ENCODE measurements at regions not wholly inside any gene's neighbourhood (a gene's known extent, or its start where the extent isn't known, plus 50 kb on each side); places are given as distances from the start of the nearest gene placed in this dataset.

DNA sequence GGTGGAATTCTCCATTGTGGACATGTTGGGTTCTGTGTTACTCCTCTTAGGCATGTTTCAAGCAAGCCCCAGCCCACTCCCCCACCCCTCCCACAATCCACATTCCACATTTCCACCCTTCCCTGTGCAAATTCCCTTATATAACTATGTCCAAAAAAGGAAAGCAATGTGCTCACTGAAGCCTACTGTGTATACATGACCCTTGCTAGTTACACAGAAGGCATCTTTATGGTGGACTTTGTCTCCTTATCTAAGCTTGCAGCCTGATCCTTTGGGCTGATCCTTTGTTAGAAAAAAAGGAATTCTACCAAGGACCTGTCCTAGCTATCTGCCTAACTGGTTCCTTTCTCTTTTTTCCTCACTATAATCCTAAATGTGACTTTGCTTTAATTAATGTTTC, 796.8 kb downstream of the NLGN4X start:
- no peak for DNase-seq
- Mint-ChIP-seq H3K27me3 (ENCODE audit: low read depth) (no peaks in the 10 kb centered on the region), H3K27ac (no peak overlapping the region), H3K36me3 (ENCODE audit: insufficient read depth in 2 of 2) (no peaks in the 10 kb centered on the region), H3K4me1 (ENCODE audit: low read depth) (no peaks in the 10 kb centered on the region), H3K4me3 (no peak overlapping the region), H3K9me3 (peaks cover 3 to 5% of the 10 kb centered on the region in 2 donors)
- no peak for ATAC-seq (replicated peaks in 1 of 2)

GRCh38 chrX:5425119-5425518, 803.5 kb downstream of the NLGN4X start:
- H3K27me3 Mint-ChIP-seq (ENCODE audit: low read depth): no peaks in the 10 kb centered on the region
- H3K36me3 Mint-ChIP-seq (ENCODE audit: insufficient read depth in 2 of 2): no peaks in the 10 kb centered on the region
- H3K4me3 Mint-ChIP-seq: no peak overlapping the region
- no peak for ATAC-seq (replicated peaks in 1 of 2)
- DNase-seq: no peak
- H3K27ac Mint-ChIP-seq: no peak overlapping the region
- H3K4me1 Mint-ChIP-seq (ENCODE audit: low read depth): no peaks in the 10 kb centered on the region
- peaks cover 5 to 12% of the 10 kb centered on the region in 2 donors for H3K9me3 Mint-ChIP-seq

DNA sequence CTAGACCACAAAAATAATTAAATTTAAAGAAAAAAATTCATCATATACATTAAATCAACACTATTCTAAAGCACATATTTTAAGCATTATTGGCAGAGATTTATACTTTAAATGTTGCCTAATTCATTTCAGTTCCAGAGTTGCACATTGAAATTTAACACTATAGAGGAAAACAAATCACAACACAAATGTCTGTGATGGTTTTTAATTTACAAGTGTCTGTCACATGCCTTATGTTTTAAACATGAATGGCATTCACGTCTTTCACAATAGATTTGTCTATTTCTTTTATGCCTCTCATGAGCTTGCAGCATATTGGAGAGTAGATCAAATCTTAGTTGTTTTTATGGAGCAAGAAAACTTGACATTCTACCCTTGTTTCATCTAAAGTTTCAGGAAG, 811.3 kb downstream of the NLGN4X start:
- no peaks in the 10 kb centered on the region for H3K27me3 Mint-ChIP-seq (ENCODE audit: low read depth)
- no peak overlapping the region for H3K27ac Mint-ChIP-seq
- H3K4me3 Mint-ChIP-seq: no peak overlapping the region
- no peaks in the 10 kb centered on the region for H3K36me3 Mint-ChIP-seq (ENCODE audit: insufficient read depth in 2 of 2)
- ATAC-seq (replicated peaks in 1 of 2): no peak
- peaks cover 0 to 4% of the 10 kb centered on the region in 2 donors for H3K9me3 Mint-ChIP-seq
- no peaks in the 10 kb centered on the region for H3K4me1 Mint-ChIP-seq (ENCODE audit: low read depth)
- no peak for DNase-seq

GRCh38 chrX:5415738-5416137, 812.9 kb downstream of the NLGN4X start:
- no peaks in the 10 kb centered on the region for H3K4me1 Mint-ChIP-seq (ENCODE audit: low read depth)
- peaks cover 0 to 6% of the 10 kb centered on the region in 2 donors for H3K9me3 Mint-ChIP-seq
- ATAC-seq (replicated peaks in 1 of 2): no peak

GRCh38 chrX:5409106-5409505, 819.6 kb downstream of the NLGN4X start:
- Mint-ChIP-seq H3K4me1 (ENCODE audit: low read depth) (no peaks in the 10 kb centered on the region), H3K27me3 (ENCODE audit: low read depth) (no peaks in the 10 kb centered on the region), H3K36me3 (ENCODE audit: insufficient read depth in 2 of 2) (no peaks in the 10 kb centered on the region), H3K4me3 (no peak overlapping the region), H3K27ac (no peak overlapping the region), H3K9me3 (peaks cover 0 to 4% of the 10 kb centered on the region in 2 donors)
- ATAC-seq (replicated peaks in 1 of 2) (no peak), DNase-seq (no peak)

More at GRCh38 chrX:5415738-5416137, 812.9 kb downstream of the NLGN4X start:
- Mint-ChIP-seq H3K4me3 (no peak overlapping the region), H3K27ac (no peak overlapping the region), H3K36me3 (ENCODE audit: insufficient read depth in 2 of 2) (no peaks in the 10 kb centered on the region), H3K27me3 (ENCODE audit: low read depth) (no peaks in the 10 kb centered on the region)
- DNase-seq: no peak

DNA sequence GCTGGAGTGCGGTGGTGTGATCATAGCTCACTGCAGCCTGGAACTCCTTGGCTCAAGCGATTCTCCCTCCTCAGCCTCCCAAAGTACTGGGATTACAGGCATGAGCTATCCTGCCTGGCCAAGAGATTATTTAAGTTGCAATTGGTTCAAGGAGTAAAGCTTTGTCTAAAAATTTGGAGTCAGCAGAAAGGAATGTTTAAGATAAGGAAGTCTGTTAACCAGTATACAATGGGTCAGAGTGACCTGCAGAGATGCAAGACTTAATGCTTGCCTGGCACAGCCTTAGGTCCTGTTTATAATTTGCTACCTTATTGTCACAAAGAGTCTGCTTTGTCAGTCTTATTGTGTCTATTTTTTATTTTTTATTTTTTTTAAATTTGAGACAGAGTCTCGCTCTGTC, 826.2 kb downstream of the NLGN4X start:
- H3K4me1 Mint-ChIP-seq (ENCODE audit: low read depth): no peaks in the 10 kb centered on the region
- no peaks in the 10 kb centered on the region for H3K36me3 Mint-ChIP-seq (ENCODE audit: insufficient read depth in 2 of 2)
- H3K9me3 Mint-ChIP-seq: peaks cover 2 to 5% of the 10 kb centered on the region in 2 donors
- DNase-seq: no peak
- no peak overlapping the region for H3K27ac Mint-ChIP-seq
- H3K4me3 Mint-ChIP-seq: no peak overlapping the region
- ATAC-seq (replicated peaks in 1 of 2): no peak
- no peaks in the 10 kb centered on the region for H3K27me3 Mint-ChIP-seq (ENCODE audit: low read depth)

DNA sequence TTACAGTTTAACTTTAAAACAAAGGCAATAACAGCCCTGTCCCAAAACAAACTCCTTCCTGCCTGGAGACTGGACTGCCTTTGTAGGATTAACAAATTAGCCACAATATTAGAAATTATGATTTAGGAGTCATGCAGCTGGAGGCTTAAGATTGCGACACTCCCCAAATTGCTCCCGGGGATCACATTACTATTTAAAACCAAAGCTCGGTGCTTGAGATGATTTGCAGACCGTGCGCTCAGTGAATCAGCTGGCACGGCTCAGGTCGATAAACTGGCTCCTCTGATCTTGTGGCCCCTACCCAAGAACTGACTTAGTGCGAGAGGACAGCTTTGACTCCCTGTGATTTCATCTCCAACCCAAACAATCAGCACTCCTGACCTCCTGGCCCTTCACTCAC, 829.3 kb downstream of the NLGN4X start:
- H3K4me3 Mint-ChIP-seq: no peak overlapping the region
- DNase-seq (no peak), ATAC-seq (replicated peaks in 1 of 2) (no peak)
- H3K9me3 Mint-ChIP-seq: peaks cover 2 to 7% of the 10 kb centered on the region in 2 donors
- no peaks in the 10 kb centered on the region for H3K27me3 Mint-ChIP-seq (ENCODE audit: low read depth)
- H3K27ac Mint-ChIP-seq: no peak overlapping the region
- H3K36me3 Mint-ChIP-seq (ENCODE audit: insufficient read depth in 2 of 2): peaks cover 0 to 2% of the 10 kb centered on the region in 2 donors
- H3K4me1 Mint-ChIP-seq (ENCODE audit: low read depth): no peaks in the 10 kb centered on the region

DNA sequence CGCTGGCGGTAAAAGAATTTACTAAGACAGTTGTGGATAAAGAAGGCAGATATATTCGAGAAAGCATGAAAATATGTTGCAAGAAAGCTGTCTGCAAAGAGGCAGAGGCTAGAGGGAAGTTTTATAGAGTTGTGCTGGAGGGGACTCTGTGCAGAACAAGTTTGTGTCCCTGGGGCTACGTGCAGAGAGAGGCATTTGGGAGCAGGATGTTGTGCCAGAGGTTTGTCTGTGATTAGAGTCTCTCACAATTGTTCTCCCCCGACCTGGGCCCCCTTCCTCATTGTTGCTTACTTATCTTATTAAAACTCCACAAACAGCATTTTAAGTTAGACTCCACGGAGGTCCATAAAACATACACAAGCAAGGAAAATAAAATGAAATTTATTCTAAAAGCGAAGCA, 831.3 kb downstream of the NLGN4X start:
- no peaks in the 10 kb centered on the region for H3K4me1 Mint-ChIP-seq (ENCODE audit: low read depth)
- ATAC-seq (replicated peaks in 1 of 2): no peak
- no peak for DNase-seq
- H3K27me3 Mint-ChIP-seq (ENCODE audit: low read depth): no peaks in the 10 kb centered on the region
- H3K27ac Mint-ChIP-seq: no peak overlapping the region
- H3K36me3 Mint-ChIP-seq (ENCODE audit: insufficient read depth in 2 of 2): peaks cover 0 to 2% of the 10 kb centered on the region in 2 donors
- peaks cover 4 to 7% of the 10 kb centered on the region in 2 donors for H3K9me3 Mint-ChIP-seq
- no peak overlapping the region for H3K4me3 Mint-ChIP-seq

GRCh38 chrX:5390376-5390775, 838.3 kb downstream of the NLGN4X start:
- peaks cover 0 to 2% of the 10 kb centered on the region in 2 donors for H3K36me3 Mint-ChIP-seq (ENCODE audit: insufficient read depth in 2 of 2)
- H3K9me3 Mint-ChIP-seq: peaks cover 4 to 10% of the 10 kb centered on the region in 2 donors
- no peak overlapping the region for H3K27ac Mint-ChIP-seq
- H3K27me3 Mint-ChIP-seq (ENCODE audit: low read depth): no peaks in the 10 kb centered on the region
- ATAC-seq (replicated peaks in 1 of 2) (no peak), DNase-seq (no peak)
- no peak overlapping the region for H3K4me3 Mint-ChIP-seq
- H3K4me1 Mint-ChIP-seq (ENCODE audit: low read depth): no peaks in the 10 kb centered on the region

- Mint-ChIP-seq H3K27ac (no peak overlapping the region), H3K4me3 (no peak overlapping the region), H3K36me3 (ENCODE audit: insufficient read depth in 2 of 2) (no peaks in the 10 kb centered on the region), H3K4me1 (ENCODE audit: low read depth) (no peaks in the 10 kb centered on the region), H3K9me3 (peaks cover 4 to 8% of the 10 kb centered on the region in 2 donors), H3K27me3 (ENCODE audit: low read depth) (no peaks in the 10 kb centered on the region)
- no peak for DNase-seq
- no peak for ATAC-seq (replicated peaks in 1 of 2)
Measured at GRCh38 chrX:5388087-5388486, 840.6 kb downstream of the NLGN4X start.

DNA sequence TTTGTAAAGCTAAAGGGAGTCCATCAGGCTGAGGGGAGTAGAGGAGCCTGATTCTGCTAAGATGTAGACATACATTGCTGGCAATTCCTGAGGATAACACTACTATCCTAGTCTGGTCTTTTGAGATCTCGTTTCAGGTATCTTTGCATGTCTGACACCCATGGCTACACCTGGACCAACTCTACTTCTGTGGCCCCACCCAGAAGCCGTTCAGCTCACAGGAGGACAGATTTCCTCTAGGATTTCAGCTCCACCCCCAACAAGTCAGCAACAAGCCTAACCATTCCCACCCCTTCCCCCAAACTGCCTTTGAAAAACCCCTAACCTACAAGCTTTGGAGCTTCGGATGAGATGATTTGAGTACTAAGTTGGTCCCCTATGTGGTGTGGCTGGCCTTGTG, 848.2 kb downstream of the NLGN4X start:
- Mint-ChIP-seq H3K36me3 (ENCODE audit: insufficient read depth in 2 of 2) (no peaks in the 10 kb centered on the region), H3K9me3 (no peaks in the 10 kb centered on the region), H3K4me1 (ENCODE audit: low read depth) (no peaks in the 10 kb centered on the region), H3K27me3 (ENCODE audit: low read depth) (no peaks in the 10 kb centered on the region), H3K27ac (no peak overlapping the region), H3K4me3 (no peak overlapping the region)
- DNase-seq: no peak
- ATAC-seq (replicated peaks in 1 of 2): no peak

DNA sequence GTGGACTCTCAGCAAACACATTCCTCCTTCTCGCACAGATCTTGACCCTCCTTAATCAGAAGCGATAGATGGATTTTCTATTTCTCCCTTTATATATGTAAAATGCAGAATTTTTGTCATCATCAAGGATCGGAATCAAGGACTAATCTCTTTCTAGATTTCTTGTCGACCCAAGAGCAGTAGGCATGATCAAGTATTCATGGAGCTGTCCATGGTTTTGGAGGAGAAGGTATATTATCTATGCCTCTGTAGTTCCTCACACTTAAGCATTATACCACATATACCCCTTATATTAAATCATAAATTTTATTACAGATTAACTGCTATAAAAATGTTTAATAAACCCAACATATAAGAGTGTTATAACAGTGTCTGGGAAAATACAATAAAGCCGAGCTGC, 886.8 kb downstream of the NLGN4X start:
- Mint-ChIP-seq H3K27me3 (ENCODE audit: low read depth) (no peaks in the 10 kb centered on the region), H3K4me1 (ENCODE audit: low read depth) (no peaks in the 10 kb centered on the region), H3K4me3 (no peak overlapping the region), H3K36me3 (ENCODE audit: insufficient read depth in 2 of 2) (no peaks in the 10 kb centered on the region), H3K9me3 (peaks cover 5 to 7% of the 10 kb centered on the region in 2 donors), H3K27ac (no peak overlapping the region)
- ATAC-seq (replicated peaks in 1 of 2): no peak
- no peak for DNase-seq

GRCh38 chrX:5337160-5337559, 891.5 kb downstream of the NLGN4X start:
- Mint-ChIP-seq H3K27ac (no peak overlapping the region), H3K9me3 (peaks cover 1 to 7% of the 10 kb centered on the region in 2 donors), H3K27me3 (ENCODE audit: low read depth) (no peaks in the 10 kb centered on the region), H3K4me3 (no peak overlapping the region), H3K4me1 (ENCODE audit: low read depth) (no peaks in the 10 kb centered on the region), H3K36me3 (ENCODE audit: insufficient read depth in 2 of 2) (no peaks in the 10 kb centered on the region)
- DNase-seq (no peak), ATAC-seq (replicated peaks in 1 of 2) (no peak)

- H3K27me3 Mint-ChIP-seq (ENCODE audit: low read depth): no peaks in the 10 kb centered on the region
- ATAC-seq (replicated peaks in 1 of 2): no peak
Measured at GRCh38 chrX:5324546-5324945, 904.1 kb downstream of the NLGN4X start.

More at GRCh38 chrX:5324546-5324945, 904.1 kb downstream of the NLGN4X start:
- no peaks in the 10 kb centered on the region for H3K36me3 Mint-ChIP-seq (ENCODE audit: insufficient read depth in 2 of 2)
- DNase-seq: no peak
- H3K27ac Mint-ChIP-seq: no peak overlapping the region
- H3K4me1 Mint-ChIP-seq (ENCODE audit: low read depth): no peaks in the 10 kb centered on the region
- H3K9me3 Mint-ChIP-seq: peaks cover 2 to 5% of the 10 kb centered on the region in 2 donors
- H3K4me3 Mint-ChIP-seq: no peak overlapping the region
